IMR-90 (cell line): ENCODE measurements at regions not wholly inside any gene's neighbourhood (a gene's known extent, or its start where the extent isn't known, plus 50 kb on each side); places are given as distances from the start of the nearest gene placed in this dataset.

Source experiments
- ATAC-seq: fragments of 200-7000 bp; cut with Tn5 transposase; 2 replicates; pipeline ENCODE4 v1.9.1; 2020; ENCODE audit warnings: low read depth, mild to moderate bottlenecking, moderate library complexity
- BruUV-seq: library from RNA; stranded (reverse); fragments of 400-500 nt; replicated peaks from 2 replicates; lab custom pipeline; 2021; lab: Mats Ljungman, UMichigan
- CTCF ChIA-PET: fragments of 300-600 bp; formaldehyde crosslinking; extraction: SDS; loops from one replicate; lab custom pipeline; 2021; ENCODE audit warnings: antibody characterized with exemption; lab: Yijun Ruan, JAX
- POLR2A ChIA-PET: fragments of 300-600 bp; sonication (Branson Sonifier 250); formaldehyde crosslinking; loops from one replicate; lab custom pipeline; 2022; ENCODE audit warnings: antibody characterized with exemption; ENCODE audit not compliant: unreplicated experiment; lab: Charles Lee
- DNase-seq: peaks from one replicate; pipeline ENCODE4 v3.0.0; 2013
- H2AFZ ChIP-seq: replicated peaks from 2 replicates; pipeline ENCODE3; 2013; ENCODE audit warnings: low read length, mild to moderate bottlenecking; ENCODE audit not compliant: poor library complexity
- H2AK5ac ChIP-seq: 2 replicates; pipeline ENCODE4 v1.6.1; 2013; ENCODE audit warnings: low read depth, low read length, inconsistent platforms
- H2AK9ac ChIP-seq: replicated peaks from 2 replicates; pipeline ENCODE3; 2013; ENCODE audit warnings: mild to moderate bottlenecking, low read depth, low read length, moderate library complexity; ENCODE audit not compliant: poor library complexity
- H2BK120ac ChIP-seq: 2 replicates; pipeline ENCODE4 v1.6.1; 2013; ENCODE audit warnings: low read depth, low read length, inconsistent platforms
- H2BK15ac ChIP-seq: 3 replicates; pipeline ENCODE4 v1.6.1; 2013; ENCODE audit warnings: low read depth, low read length, inconsistent platforms
- H2BK20ac ChIP-seq: 2 replicates; pipeline ENCODE4 v1.6.1; 2013; ENCODE audit warnings: low read depth, mild to moderate bottlenecking, inconsistent platforms, low read length, moderate library complexity
- H2BK5ac ChIP-seq: 2 replicates; pipeline ENCODE4 v1.6.1; 2013; ENCODE audit warnings: mild to moderate bottlenecking, low read depth, low read length, inconsistent platforms; ENCODE audit not compliant: poor library complexity, severe bottlenecking
- H3K14ac ChIP-seq: replicated peaks from 2 replicates; pipeline ENCODE4 v1.6.1; 2013; ENCODE audit warnings: low read depth, low read length, inconsistent platforms
- H3K18ac ChIP-seq: 2 replicates; pipeline ENCODE4 v1.6.1; 2013; ENCODE audit warnings: low read depth, low read length, control low read depth
- H3K23ac ChIP-seq: 2 replicates; pipeline ENCODE4 v1.6.1; 2013; ENCODE audit warnings: low read depth, low read length, inconsistent platforms
- H3K27ac ChIP-seq: 2 replicates; pipeline ENCODE4 v1.5.1; 2013; ENCODE audit warnings: mild to moderate bottlenecking, control low read depth, low read length; ENCODE audit not compliant: insufficient read depth
- H3K27me3 ChIP-seq: 2 replicates; pipeline ENCODE4 v1.6.1; 2013; ENCODE audit warnings: low read length; ENCODE audit not compliant: control insufficient read depth, insufficient read depth
- H3K36me3 ChIP-seq: 2 replicates; pipeline ENCODE4 v1.6.1; 2013; ENCODE audit warnings: low read length, mixed read lengths; ENCODE audit not compliant: control insufficient read depth, insufficient read depth
- H3K4ac ChIP-seq: 2 replicates; pipeline ENCODE4 v1.6.1; 2013; ENCODE audit warnings: low read depth, low read length, inconsistent platforms
- H3K4me1 ChIP-seq: 2 replicates; pipeline ENCODE4 v1.6.1; 2013; ENCODE audit warnings: low read length, mixed read lengths; ENCODE audit not compliant: control insufficient read depth, insufficient read depth
- H3K4me2 ChIP-seq: 2 replicates; pipeline ENCODE4 v1.6.1; 2013; ENCODE audit warnings: low read depth, mild to moderate bottlenecking, control low read depth, low read length, moderate library complexity
- H3K4me3 ChIP-seq: 2 replicates; pipeline ENCODE4 v1.5.1; 2013; ENCODE audit warnings: low read depth, mild to moderate bottlenecking, control low read depth, low read length, moderate library complexity; ENCODE audit not compliant: insufficient read depth
- H3K56ac ChIP-seq: 2 replicates; pipeline ENCODE4 v1.6.1; 2013; ENCODE audit warnings: low read length, inconsistent platforms; ENCODE audit not compliant: insufficient read depth; ENCODE audit errors: extremely low read depth
- H3K79me1 ChIP-seq, 2 experiments: 2 replicates each; pipeline ENCODE4 v1.6.1; 2013; ENCODE audit warnings: low read length in 2 of 2, inconsistent platforms in 1 of 2, low read depth in 1 of 2
- H3K9ac ChIP-seq: 2 replicates; pipeline ENCODE4 v1.6.1; 2013; ENCODE audit warnings: low read depth, low read length, control low read depth
- H3K9me1 ChIP-seq: 2 replicates; pipeline ENCODE4 v1.6.1; 2013; ENCODE audit warnings: low read length, inconsistent platforms; ENCODE audit not compliant: insufficient read depth
- H3K9me3 ChIP-seq: 2 replicates; pipeline ENCODE4 v1.6.1; 2013; ENCODE audit warnings: low read length; ENCODE audit not compliant: control insufficient read depth, insufficient read depth
- H4K20me1 ChIP-seq: 2 replicates; pipeline ENCODE4 v1.6.1; 2013; ENCODE audit warnings: low read length, inconsistent platforms; ENCODE audit not compliant: insufficient read depth
- H4K5ac ChIP-seq: 2 replicates; pipeline ENCODE4 v1.6.1; 2013; ENCODE audit warnings: mild to moderate bottlenecking, low read depth, low read length, control low read depth
- H4K8ac ChIP-seq, 2 experiments: 2 replicates each; pipeline ENCODE4 v1.6.1; 2013; ENCODE audit warnings: low read depth in 2 of 2, low read length in 2 of 2, control low read depth in 1 of 2, inconsistent platforms in 1 of 2
- H4K91ac ChIP-seq: 2 replicates; pipeline ENCODE4 v1.6.1; 2013; ENCODE audit warnings: low read depth, low read length, inconsistent platforms; ENCODE audit not compliant: insufficient read depth
- CHD1 ChIP-seq: IDR thresholded peaks from 2 replicates; pipeline ENCODE4 v1.6.1; 2012; ENCODE audit warnings: low read depth, low read length, improper control_type of control experiment
- RFX5 ChIP-seq: IDR thresholded peaks from 2 replicates; pipeline ENCODE4 v1.8.0; 2012; ENCODE audit warnings: low read depth, mild to moderate bottlenecking, low read length, moderate library complexity
- WGBS, 2 experiments: methylation state at CpG; one replicate each; pipeline versions ENCODE4 v1.1.5 to v1.1.7; 2013; ENCODE audit warnings: missing lambda C conversion rate in 2 of 2; ENCODE audit not compliant: insufficient read length in 1 of 2; ENCODE audit errors: extremely low coverage in 2 of 2; 5-methylcytosine and 5-hydroxymethylcytosine counted together
- dilution Hi-C: fragments of 300-500 bp; cut with HindIII; formaldehyde crosslinking; loops from one replicate; pipeline ENCODE4 v1.14.3; 2018; ENCODE audit warnings: low sequenced_read_pairs; ENCODE audit not compliant: unreplicated experiment
- in situ Hi-C: fragments of 300-500 bp; cut with MboI; formaldehyde crosslinking; loops from 3 replicates; pipeline ENCODE4 v1.14.3; 2019; ENCODE audit warnings: low sequenced_read_pairs, inconsistent platforms, mixed read lengths
- intact Hi-C: fragments of 100-400 bp; cut with micrococcal nuclease; formaldehyde crosslinking; loops from 2 replicates; pipeline ENCODE4 v1.10.0; 2022
- TF ChIP-seq, protein P1 (sequence below): fragments of 150-350 bp; IDR thresholded peaks from 2 replicates; pipeline ENCODE4 v1.6.1; 2017; ENCODE audit warnings: mild to moderate bottlenecking, antibody characterized with exemption, low read length, low read depth

DNA sequence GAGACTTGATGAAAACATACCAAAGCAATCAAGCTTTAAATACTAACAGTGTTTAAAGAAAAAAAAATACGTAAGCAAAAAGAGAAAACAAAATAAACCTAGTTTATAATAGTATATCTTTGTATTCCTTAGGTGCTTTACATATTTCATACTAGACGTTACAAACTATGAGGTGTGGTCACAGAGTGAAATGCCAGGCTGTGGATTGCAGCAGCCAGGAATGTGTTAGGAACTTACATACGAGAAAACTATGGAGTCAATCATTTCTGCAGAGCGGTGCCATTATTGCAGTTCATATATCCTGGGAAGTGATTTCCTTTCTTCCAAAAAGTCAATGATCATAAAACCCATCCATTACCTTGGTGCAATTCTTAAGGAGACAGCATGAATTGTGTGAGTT is 443.6 kb upstream of the GRAMD2B start:
- H2AK9ac ChIP-seq = no peak overlapping the region
- no peaks in the 10 kb centered on the region for H3K9me3 ChIP-seq
- H3K9me1 ChIP-seq = no peaks in the 10 kb centered on the region
- dilution Hi-C loops (no loop called here), in situ Hi-C loops (no loop called here), intact Hi-C loops (loop anchor here (10.0 kb wide), 1 partner anchor 345 kb away; no protein-coding TSS in a partner anchor)
- H2BK120ac ChIP-seq = no peak overlapping the region
- ChIA-PET CTCF (no interaction called here), POLR2A (no interaction called here)
- BruUV-seq = no TSS peak
- no peak overlapping the region for H2AFZ ChIP-seq
- H3K79me1 ChIP-seq = no peaks in the 10 kb centered on the region
- no peak overlapping the region for H3K4me3 ChIP-seq
- TF ChIP-seq, protein P1, sequence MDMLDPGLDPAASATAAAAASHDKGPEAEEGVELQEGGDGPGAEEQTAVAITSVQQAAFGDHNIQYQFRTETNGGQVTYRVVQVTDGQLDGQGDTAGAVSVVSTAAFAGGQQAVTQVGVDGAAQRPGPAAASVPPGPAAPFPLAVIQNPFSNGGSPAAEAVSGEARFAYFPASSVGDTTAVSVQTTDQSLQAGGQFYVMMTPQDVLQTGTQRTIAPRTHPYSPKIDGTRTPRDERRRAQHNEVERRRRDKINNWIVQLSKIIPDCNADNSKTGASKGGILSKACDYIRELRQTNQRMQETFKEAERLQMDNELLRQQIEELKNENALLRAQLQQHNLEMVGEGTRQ = no peak
- no peak for TF ChIP-seq RFX5
- TF ChIP-seq CHD1 = no peak
- no peaks in the 10 kb centered on the region for H3K36me3 ChIP-seq
- no peak overlapping the region for H3K9ac ChIP-seq
- no peak overlapping the region for H4K91ac ChIP-seq
- no peak overlapping the region for H3K4ac ChIP-seq
- no peak overlapping the region for H2BK15ac ChIP-seq
- no peak for DNase-seq
- H4K8ac ChIP-seq = no peak overlapping the region
- no peaks in the 10 kb centered on the region for H3K4me1 ChIP-seq
- H3K14ac ChIP-seq = no peak overlapping the region
- H4K20me1 ChIP-seq = no peaks in the 10 kb centered on the region
- no CpG with 5 or more reads among the region's 4 CpGs for WGBS, 2 experiments
- ATAC-seq = no peak
- no peak overlapping the region for H2BK20ac ChIP-seq
- H3K56ac ChIP-seq = no peak overlapping the region
- peaks cover 2% of the 10 kb centered on the region; the same call in 1 of the 2 replicates for H3K27me3 ChIP-seq
- H3K18ac ChIP-seq = no peak overlapping the region
- no peak overlapping the region for H2AK5ac ChIP-seq
- H2BK5ac ChIP-seq = no peak overlapping the region
- H3K4me2 ChIP-seq = no peak overlapping the region
- H3K27ac ChIP-seq = no peak overlapping the region
- no peak overlapping the region for H3K23ac ChIP-seq
- H4K5ac ChIP-seq = no peak overlapping the region
